ENCODE measurements at regions not wholly inside any gene's neighbourhood (a gene's known extent, or its start where the extent isn't known, plus 50 kb on each side); places are given as distances from the start of the nearest gene placed in this dataset.

DNA sequence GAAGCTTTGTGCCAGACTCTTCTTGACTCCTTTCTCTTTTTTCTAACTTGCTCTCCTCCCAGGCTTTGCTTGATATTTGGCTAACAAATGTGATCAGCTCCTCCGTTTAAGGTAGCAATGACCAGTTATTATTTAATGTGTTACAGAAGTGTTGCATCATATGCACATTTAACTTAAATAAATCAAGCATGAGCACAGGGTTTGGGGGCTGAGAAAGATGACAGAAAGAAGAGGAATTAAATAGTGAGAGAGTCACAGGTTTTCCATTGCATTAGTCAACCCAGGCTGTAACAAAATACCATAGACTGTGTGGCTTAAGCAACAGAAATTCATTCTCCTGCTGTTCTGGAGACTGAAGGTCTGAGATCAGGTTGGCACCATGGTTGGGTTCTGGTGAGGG lies 343.8 kb downstream of the RPRM start:
- H3K27ac ChIP-seq, result no peak overlapping the region
- no peaks in the 10 kb centered on the region for H3K36me3 ChIP-seq (ENCODE audit: control insufficient read depth, insufficient read depth, low read length)
- no peak for TF ChIP-seq CTCF (IDR thresholded peaks at IDR 0.05)
- no peaks in the 10 kb centered on the region for H3K79me2 ChIP-seq
- no peak overlapping the region for H3K4me2 ChIP-seq (ENCODE audit: low read length)
- no peaks in the 10 kb centered on the region for H3K4me1 ChIP-seq
- no peaks in the 10 kb centered on the region for H3K9me3 ChIP-seq (ENCODE audit: control insufficient read depth, low read length)
- H3K4me3 ChIP-seq (ENCODE audit: low read depth, low read length), result no peak overlapping the region
- H3K27me3 ChIP-seq (ENCODE audit: control insufficient read depth, insufficient read depth, low read length), result no peaks in the 10 kb centered on the region
- no peak overlapping the region for H2AFZ ChIP-seq
- H3K9ac ChIP-seq, result no peak overlapping the region

DNA sequence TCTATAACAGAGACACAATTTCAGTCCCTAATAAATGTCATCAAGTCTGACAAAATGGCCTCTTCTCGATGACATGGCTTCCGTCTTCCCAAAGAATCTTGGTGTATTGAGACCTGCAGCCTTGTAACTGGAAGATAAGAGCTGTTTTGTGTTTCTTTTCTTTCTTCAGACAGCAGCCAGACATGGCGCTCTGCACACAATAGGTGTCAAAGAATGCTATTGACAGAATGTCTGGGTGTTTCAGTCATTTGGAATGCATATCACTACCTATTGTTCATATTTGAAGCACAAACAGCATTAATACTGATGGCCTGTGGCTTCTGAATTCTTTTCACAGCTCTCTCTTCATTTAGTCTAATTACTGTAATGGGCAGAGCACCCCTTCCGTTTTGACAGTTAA lies 344.8 kb downstream of the RPRM start:
- Histone ChIP-seq H3K9ac (no peak overlapping the region), H3K27ac (no peak overlapping the region), H3K27me3 (ENCODE audit: control insufficient read depth, insufficient read depth, low read length) (no peaks in the 10 kb centered on the region), H3K4me1 (no peaks in the 10 kb centered on the region), H3K79me2 (no peaks in the 10 kb centered on the region), H3K36me3 (ENCODE audit: control insufficient read depth, insufficient read depth, low read length) (no peaks in the 10 kb centered on the region), H3K4me3 (ENCODE audit: low read depth, low read length) (no peak overlapping the region), H2AFZ (no peak overlapping the region), H3K4me2 (ENCODE audit: low read length) (no peak overlapping the region), H3K9me3 (ENCODE audit: control insufficient read depth, low read length) (no peaks in the 10 kb centered on the region)
- TF ChIP-seq CTCF (IDR thresholded peaks at IDR 0.05), result no peak

- no peak for TF ChIP-seq CTCF (IDR thresholded peaks at IDR 0.05)
- no peak overlapping the region for H3K4me3 ChIP-seq (ENCODE audit: low read depth, low read length)
These were observed 346.1 kb downstream of the RPRM start for GRCh38 chr2:153132418-153132817.

GRCh38 chr2:153115141-153115540 lies 363.4 kb downstream of the RPRM start:
- Histone ChIP-seq H3K9me3 (ENCODE audit: control insufficient read depth, low read length) (no peaks in the 10 kb centered on the region), H3K4me2 (ENCODE audit: low read length) (no peak overlapping the region), H2AFZ (no peak overlapping the region), H3K27ac (no peak overlapping the region), H3K27me3 (ENCODE audit: control insufficient read depth, insufficient read depth, low read length) (no peaks in the 10 kb centered on the region), H3K79me2 (no peaks in the 10 kb centered on the region), H3K4me3 (ENCODE audit: low read depth, low read length) (no peak overlapping the region), H3K36me3 (ENCODE audit: control insufficient read depth, insufficient read depth, low read length) (no peaks in the 10 kb centered on the region), H3K9ac (no peak overlapping the region), H3K4me1 (no peaks in the 10 kb centered on the region)
- TF ChIP-seq CTCF (IDR thresholded peaks at IDR 0.05), result no peak

More at GRCh38 chr2:153132418-153132817, 346.1 kb downstream of the RPRM start:
- Histone ChIP-seq H3K27me3 (ENCODE audit: control insufficient read depth, insufficient read depth, low read length) (no peaks in the 10 kb centered on the region), H2AFZ (no peak overlapping the region), H3K79me2 (no peaks in the 10 kb centered on the region), H3K36me3 (ENCODE audit: control insufficient read depth, insufficient read depth, low read length) (no peaks in the 10 kb centered on the region), H3K9ac (no peak overlapping the region), H3K4me1 (no peaks in the 10 kb centered on the region), H3K27ac (no peak overlapping the region), H3K9me3 (ENCODE audit: control insufficient read depth, low read length) (no peaks in the 10 kb centered on the region), H3K4me2 (ENCODE audit: low read length) (no peak overlapping the region)

DNA sequence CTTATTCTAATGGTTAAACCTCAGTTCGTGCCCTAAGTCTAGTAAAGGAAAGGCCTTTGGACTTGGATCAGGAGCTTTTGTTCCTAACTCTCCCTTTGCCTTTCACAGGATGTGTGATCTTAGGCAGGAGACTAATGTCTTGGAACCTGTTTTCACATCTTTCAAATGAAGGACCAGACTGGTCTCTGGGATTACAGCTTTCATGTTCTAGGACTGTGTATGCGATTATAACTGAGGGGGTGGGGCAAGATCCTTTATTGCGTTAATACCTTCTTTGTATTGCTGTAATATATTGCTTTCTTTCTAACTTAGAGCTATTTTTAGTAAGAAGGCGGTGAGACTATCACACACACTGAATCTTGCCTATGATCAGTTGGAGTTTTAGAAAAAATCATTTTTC lies 368.1 kb downstream of the RPRM start:
- Histone ChIP-seq H3K27ac (no peak overlapping the region), H2AFZ (no peak overlapping the region), H3K4me2 (ENCODE audit: low read length) (no peak overlapping the region), H3K79me2 (no peaks in the 10 kb centered on the region), H3K9ac (no peak overlapping the region), H3K27me3 (ENCODE audit: control insufficient read depth, insufficient read depth, low read length) (no peaks in the 10 kb centered on the region), H3K4me1 (no peaks in the 10 kb centered on the region), H3K36me3 (ENCODE audit: control insufficient read depth, insufficient read depth, low read length) (no peaks in the 10 kb centered on the region), H3K9me3 (ENCODE audit: control insufficient read depth, low read length) (no peaks in the 10 kb centered on the region), H3K4me3 (ENCODE audit: low read depth, low read length) (no peak overlapping the region)
- no peak for TF ChIP-seq CTCF (IDR thresholded peaks at IDR 0.05)

Measured in parathyroid adenoma (tissue), 2 donors.